ENCODE measurements at regions not wholly inside any gene's neighbourhood (a gene's known extent, or its start where the extent isn't known, plus 50 kb on each side); places are given as distances from the start of the nearest gene placed in this dataset.

GRCh38 chr2:122216071-122216470, 460.6 kb downstream of the TSN start:
- H3K9me3 Mint-ChIP-seq, result peaks cover 5% of the 10 kb centered on the region
- no peaks in the 10 kb centered on the region for H3K27me3 ChIP-seq
- TF ChIP-seq EZH2phosphoT487 (IDR thresholded peaks at IDR 0.05) (no peak), EZH2 (IDR thresholded peaks at IDR 0.05) (no peak)
- TF ChIP-seq, protein P1, sequence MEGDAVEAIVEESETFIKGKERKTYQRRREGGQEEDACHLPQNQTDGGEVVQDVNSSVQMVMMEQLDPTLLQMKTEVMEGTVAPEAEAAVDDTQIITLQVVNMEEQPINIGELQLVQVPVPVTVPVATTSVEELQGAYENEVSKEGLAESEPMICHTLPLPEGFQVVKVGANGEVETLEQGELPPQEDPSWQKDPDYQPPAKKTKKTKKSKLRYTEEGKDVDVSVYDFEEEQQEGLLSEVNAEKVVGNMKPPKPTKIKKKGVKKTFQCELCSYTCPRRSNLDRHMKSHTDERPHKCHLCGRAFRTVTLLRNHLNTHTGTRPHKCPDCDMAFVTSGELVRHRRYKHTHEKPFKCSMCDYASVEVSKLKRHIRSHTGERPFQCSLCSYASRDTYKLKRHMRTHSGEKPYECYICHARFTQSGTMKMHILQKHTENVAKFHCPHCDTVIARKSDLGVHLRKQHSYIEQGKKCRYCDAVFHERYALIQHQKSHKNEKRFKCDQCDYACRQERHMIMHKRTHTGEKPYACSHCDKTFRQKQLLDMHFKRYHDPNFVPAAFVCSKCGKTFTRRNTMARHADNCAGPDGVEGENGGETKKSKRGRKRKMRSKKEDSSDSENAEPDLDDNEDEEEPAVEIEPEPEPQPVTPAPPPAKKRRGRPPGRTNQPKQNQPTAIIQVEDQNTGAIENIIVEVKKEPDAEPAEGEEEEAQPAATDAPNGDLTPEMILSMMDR (IDR thresholded peaks at IDR 0.05), result no peak
- no peak overlapping the region for H3K4me2 ChIP-seq
- H3K36me3 Mint-ChIP-seq, result no peaks in the 10 kb centered on the region
- no peaks in the 10 kb centered on the region for H3K36me3 ChIP-seq
- H2AFZ ChIP-seq (replicated peaks), result no peak overlapping the region
- H3K27me3 Mint-ChIP-seq (ENCODE audit: insufficient read depth, low read depth), result no peaks in the 10 kb centered on the region
- DNase-seq (ENCODE audit: low spot score), result no peak
- H3K27ac ChIP-seq, result no peak overlapping the region
- H4K20me1 ChIP-seq (ENCODE audit: low read depth), result no peaks in the 10 kb centered on the region
- H3K4me3 Mint-ChIP-seq, result no peak overlapping the region
- no peak overlapping the region for H3K9ac ChIP-seq
- peaks cover 12% of the 10 kb centered on the region for H3K4me1 Mint-ChIP-seq
- H3K79me2 ChIP-seq (ENCODE audit: low read depth), result no peaks in the 10 kb centered on the region
- no peaks in the 10 kb centered on the region for H3K9me3 ChIP-seq (ENCODE audit: low read depth)
- H3K4me1 ChIP-seq, result no peaks in the 10 kb centered on the region
- H3K4me3 ChIP-seq, result no peak overlapping the region
- no peak overlapping the region for H3K27ac Mint-ChIP-seq
- H3F3A ChIP-seq (ENCODE audit: low read depth), result no peaks in the 10 kb centered on the region

GRCh38 chr2:122216901-122217300, 461.4 kb downstream of the TSN start:
- TF ChIP-seq, protein P1 (IDR thresholded peaks at IDR 0.05), result no peak
- Histone ChIP-seq H3K4me2 (no peak overlapping the region), H2AFZ (replicated peaks) (no peak overlapping the region), H3K27me3 (no peaks in the 10 kb centered on the region), H3F3A (ENCODE audit: low read depth) (no peaks in the 10 kb centered on the region), H4K20me1 (ENCODE audit: low read depth) (no peaks in the 10 kb centered on the region), H3K4me3 (no peak overlapping the region), H3K9me3 (ENCODE audit: low read depth) (no peaks in the 10 kb centered on the region), H3K9ac (no peak overlapping the region), H3K4me1 (no peaks in the 10 kb centered on the region), H3K27ac (no peak overlapping the region), H3K36me3 (no peaks in the 10 kb centered on the region), H3K79me2 (ENCODE audit: low read depth) (no peaks in the 10 kb centered on the region)
- Mint-ChIP-seq H3K9me3 (peaks cover 5% of the 10 kb centered on the region), H3K4me1 (peaks cover 8% of the 10 kb centered on the region), H3K27ac (no peak overlapping the region), H3K27me3 (ENCODE audit: insufficient read depth, low read depth) (no peaks in the 10 kb centered on the region), H3K36me3 (no peaks in the 10 kb centered on the region), H3K4me3 (no peak overlapping the region)
- DNase-seq (ENCODE audit: low spot score), result no peak

- DNase-seq (ENCODE audit: low spot score), result no peak
- peaks cover 4% of the 10 kb centered on the region for H3K4me1 Mint-ChIP-seq
- no peak overlapping the region for H3K4me3 Mint-ChIP-seq
- Histone ChIP-seq H3K79me2 (ENCODE audit: low read depth) (no peaks in the 10 kb centered on the region), H3F3A (ENCODE audit: low read depth) (no peaks in the 10 kb centered on the region), H3K9me3 (ENCODE audit: low read depth) (no peaks in the 10 kb centered on the region), H3K36me3 (no peaks in the 10 kb centered on the region), H3K27ac (no peak overlapping the region), H3K27me3 (no peaks in the 10 kb centered on the region), H3K9ac (no peak overlapping the region), H3K4me3 (no peak overlapping the region), H4K20me1 (ENCODE audit: low read depth) (no peaks in the 10 kb centered on the region), H3K4me2 (no peak overlapping the region), H2AFZ (replicated peaks) (no peak overlapping the region), H3K4me1 (no peaks in the 10 kb centered on the region)
- no peak overlapping the region for H3K27ac Mint-ChIP-seq
- TF ChIP-seq EZH2phosphoT487 (IDR thresholded peaks at IDR 0.05) (no peak), EZH2 (IDR thresholded peaks at IDR 0.05) (no peak)
- TF ChIP-seq, protein P1 (IDR thresholded peaks at IDR 0.05), result no peak
- no peaks in the 10 kb centered on the region for H3K36me3 Mint-ChIP-seq
- H3K27me3 Mint-ChIP-seq (ENCODE audit: insufficient read depth, low read depth), result no peaks in the 10 kb centered on the region
- H3K9me3 Mint-ChIP-seq, result peaks cover 5% of the 10 kb centered on the region
Observed at GRCh38 chr2:122218596-122218995, 463.1 kb downstream of the TSN start.

DNA sequence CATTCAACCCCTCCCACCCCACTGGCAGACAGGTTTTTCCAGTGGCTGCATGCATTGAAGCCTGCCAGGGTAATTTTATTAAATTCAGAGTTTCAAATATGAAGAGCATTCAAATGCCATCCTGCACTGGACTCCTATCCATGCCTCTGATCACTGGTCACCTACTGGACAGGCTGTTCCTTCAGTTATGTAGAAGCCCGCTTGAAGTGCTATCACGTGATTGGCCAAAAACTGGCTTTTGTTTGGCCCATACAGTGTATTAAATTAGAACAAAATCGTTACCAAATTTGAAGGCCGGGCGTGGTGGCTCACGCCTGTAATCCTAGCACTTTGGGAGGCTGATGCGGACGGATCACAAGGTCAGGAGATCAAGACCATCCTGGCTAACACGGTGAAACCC, 464.1 kb downstream of the TSN start:
- H3K9me3 Mint-ChIP-seq, result peaks cover 8% of the 10 kb centered on the region
- no peak overlapping the region for H3K4me3 Mint-ChIP-seq
- H3K36me3 Mint-ChIP-seq, result no peaks in the 10 kb centered on the region
- H3K4me1 Mint-ChIP-seq, result peaks cover 2% of the 10 kb centered on the region
- no peaks in the 10 kb centered on the region for H3K27me3 ChIP-seq
- no peak overlapping the region for H3K9ac ChIP-seq
- H3K27ac Mint-ChIP-seq, result no peak overlapping the region
- no peaks in the 10 kb centered on the region for H3K79me2 ChIP-seq (ENCODE audit: low read depth)
- H2AFZ ChIP-seq (replicated peaks), result no peak overlapping the region
- no peaks in the 10 kb centered on the region for H4K20me1 ChIP-seq (ENCODE audit: low read depth)
- H3K9me3 ChIP-seq (ENCODE audit: low read depth), result no peaks in the 10 kb centered on the region
- no peak overlapping the region for H3K4me2 ChIP-seq
- no peaks in the 10 kb centered on the region for H3K4me1 ChIP-seq
- H3K27ac ChIP-seq, result no peak overlapping the region
- H3F3A ChIP-seq (ENCODE audit: low read depth), result no peaks in the 10 kb centered on the region
- no peaks in the 10 kb centered on the region for H3K27me3 Mint-ChIP-seq (ENCODE audit: insufficient read depth, low read depth)
- TF ChIP-seq EZH2phosphoT487 (IDR thresholded peaks at IDR 0.05), result no peak
- TF ChIP-seq, protein P1 (IDR thresholded peaks at IDR 0.05), result no peak
- TF ChIP-seq EZH2 (IDR thresholded peaks at IDR 0.05), result no peak
- no peaks in the 10 kb centered on the region for H3K36me3 ChIP-seq
- H3K4me3 ChIP-seq, result no peak overlapping the region
- DNase-seq (ENCODE audit: low spot score), result no peak

Data from neural progenitor cell (in vitro differentiated cells).